ENCODE measurements at regions not wholly inside any gene's neighbourhood (a gene's known extent, or its start where the extent isn't known, plus 50 kb on each side); places are given as distances from the start of the nearest gene placed in this dataset.

DNA sequence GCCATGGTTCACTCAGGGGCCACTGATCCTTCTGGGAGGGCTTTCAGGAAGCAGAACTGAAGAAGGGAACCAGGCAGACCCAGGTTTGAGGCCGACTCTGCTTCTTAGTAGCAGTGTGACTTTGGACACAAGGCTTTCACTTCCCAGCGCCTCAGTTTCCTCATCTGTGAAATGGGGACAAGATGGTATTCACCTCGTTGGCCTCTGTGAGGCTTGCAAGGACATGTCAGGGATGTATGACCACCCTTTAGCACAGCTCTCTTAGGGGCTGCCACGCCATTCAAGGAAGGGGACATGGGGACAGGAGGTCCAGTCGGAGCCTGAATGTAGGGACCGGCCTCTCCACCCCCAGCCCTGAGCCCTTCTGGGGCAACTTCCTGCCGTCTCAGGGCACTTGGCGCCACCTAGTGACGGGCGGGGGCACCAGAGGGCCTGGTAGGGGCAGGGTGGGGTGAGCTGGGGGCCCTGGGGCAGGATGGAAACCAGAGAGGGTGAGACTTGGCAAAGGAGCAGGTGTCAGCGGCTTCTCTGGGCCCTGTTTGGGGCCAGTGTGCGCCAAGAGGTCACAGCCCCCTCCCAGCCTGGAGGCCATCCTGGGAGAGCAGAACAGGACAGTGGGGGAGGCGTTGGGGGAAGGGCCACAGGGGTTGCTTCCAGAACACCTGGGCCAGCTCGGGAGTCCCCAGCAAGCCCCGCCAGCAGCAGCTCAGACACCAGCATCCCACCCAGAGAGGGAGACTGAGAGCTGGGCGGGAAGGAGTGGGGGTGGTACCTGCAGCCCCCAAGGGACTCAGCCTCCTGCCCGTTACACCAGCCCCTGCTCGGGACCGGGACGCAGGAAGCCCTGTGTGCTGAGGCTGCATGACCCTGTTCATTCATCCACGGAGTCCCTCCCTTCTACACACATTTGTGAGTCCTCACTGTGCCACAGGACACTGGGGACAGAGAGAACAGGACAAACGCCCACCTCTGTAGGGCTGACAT, 102.5 kb upstream of the TARDBP start:
- Histone ChIP-seq H3K36me3 (no peaks in the 10 kb centered on the region), H3K27ac (no peak overlapping the region), H3K27me3 (no peaks in the 10 kb centered on the region), H3K4me3 (no peak overlapping the region), H3K4me1 (no peaks in the 10 kb centered on the region), H3K9me3 (no peaks in the 10 kb centered on the region)
- intact Hi-C loops (cut with DNase I; ENCODE audit: low total_unique reads), result no loop called here
- peak in 3 of 4 experiments; percentile 12 to 35 (median 28) for TF ChIP-seq CTCF (IDR thresholded peaks at IDR 0.05)
- TF ChIP-seq POLR2A (IDR thresholded peaks at IDR 0.05), result no peak
- DNase-seq, result peak in 1 of 2 donors; percentile 22

- DNase-seq, result no peak
- Histone ChIP-seq H3K4me1 (no peaks in the 10 kb centered on the region), H3K27ac (no peak overlapping the region), H3K4me3 (no peak overlapping the region), H3K9me3 (no peaks in the 10 kb centered on the region), H3K36me3 (no peaks in the 10 kb centered on the region), H3K27me3 (no peaks in the 10 kb centered on the region)
- intact Hi-C loops (cut with DNase I; ENCODE audit: low total_unique reads), result no loop called here
- TF ChIP-seq CTCF (IDR thresholded peaks at IDR 0.05) (no peak), POLR2A (IDR thresholded peaks at IDR 0.05) (no peak)
These were observed 101.6 kb upstream of the TARDBP start for GRCh38 chr1:10910681-10911489.

DNA sequence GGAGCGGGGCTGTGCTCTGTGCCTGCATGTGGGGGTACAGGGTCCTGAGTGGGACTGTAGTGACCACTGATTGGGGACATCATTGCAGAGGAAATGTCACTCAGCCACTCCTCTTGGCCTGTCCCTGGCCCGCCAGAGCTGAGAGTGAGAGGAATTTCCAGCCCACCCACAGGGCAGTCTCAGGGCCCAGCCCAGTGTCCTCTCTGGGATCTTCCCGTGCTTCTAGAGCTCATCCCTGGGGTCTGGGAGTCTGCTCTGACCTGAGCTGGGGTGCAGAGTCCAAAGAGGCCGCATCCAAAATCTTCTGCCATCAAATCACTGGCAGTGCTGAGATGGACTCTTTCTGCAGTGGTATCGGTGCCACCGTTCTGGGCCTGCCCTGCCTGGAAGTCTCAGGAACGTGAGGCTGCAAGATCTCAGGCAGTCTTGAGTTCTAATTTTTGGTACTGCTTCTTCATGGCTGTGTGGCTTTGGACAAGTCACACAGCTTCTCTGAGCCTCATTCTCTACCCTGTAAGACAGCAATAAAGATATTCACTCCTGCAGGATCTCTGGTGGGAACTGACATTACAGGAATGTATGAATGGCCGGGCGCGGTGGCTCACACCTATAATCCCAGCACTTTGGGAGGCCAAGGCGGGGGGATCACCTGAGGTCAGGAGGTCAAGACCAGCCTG, 100.8 kb upstream of the TARDBP start:
- no peaks in the 10 kb centered on the region for H3K9me3 ChIP-seq
- H3K27me3 ChIP-seq, result no peaks in the 10 kb centered on the region
- no peak overlapping the region for H3K27ac ChIP-seq
- no peaks in the 10 kb centered on the region for H3K36me3 ChIP-seq
- H3K4me3 ChIP-seq, result no peak overlapping the region
- TF ChIP-seq POLR2A (IDR thresholded peaks at IDR 0.05) (no peak), CTCF (IDR thresholded peaks at IDR 0.05) (no peak)
- no peaks in the 10 kb centered on the region for H3K4me1 ChIP-seq
- intact Hi-C loops (cut with DNase I; ENCODE audit: low total_unique reads), result no loop called here
- DNase-seq, result no peak

DNA sequence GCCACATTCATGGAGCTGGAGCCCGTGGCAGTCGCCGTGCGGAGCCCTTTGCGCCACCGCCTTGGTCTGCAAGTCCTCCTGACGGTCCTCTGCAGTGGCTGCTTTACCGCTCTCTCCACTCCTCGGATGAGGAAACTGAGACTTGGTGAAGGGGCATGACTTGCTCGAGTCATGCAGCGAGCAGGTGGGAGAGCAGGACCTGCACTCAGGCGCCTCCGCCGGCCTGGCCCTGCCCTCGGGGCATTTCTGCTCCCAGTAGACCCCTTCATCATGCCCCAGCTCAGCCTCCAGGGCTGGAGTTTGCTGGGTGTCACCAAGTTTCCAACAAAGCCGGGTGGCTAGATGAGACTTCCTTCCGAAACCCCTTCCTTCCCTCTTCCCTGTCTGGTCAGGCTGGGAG, 100.0 kb upstream of the TARDBP start:
- Histone ChIP-seq H3K9me3 (no peaks in the 10 kb centered on the region), H3K36me3 (no peaks in the 10 kb centered on the region), H3K4me1 (no peaks in the 10 kb centered on the region), H3K27me3 (no peaks in the 10 kb centered on the region), H3K4me3 (no peak overlapping the region), H3K27ac (no peak overlapping the region)
- DNase-seq, result no peak
- no peak for TF ChIP-seq CTCF (IDR thresholded peaks at IDR 0.05)
- TF ChIP-seq POLR2A (IDR thresholded peaks at IDR 0.05), result no peak
- intact Hi-C loops (cut with DNase I; ENCODE audit: low total_unique reads), result no loop called here

Data from uterus (tissue), 3 donors.